KMS-11 (cell line): ENCODE measurements at regions not wholly inside any gene's neighbourhood (a gene's known extent, or its start where the extent isn't known, plus 50 kb on each side); places are given as distances from the start of the nearest gene placed in this dataset.

Experiments
- H2AFZ ChIP-seq: fragments of 200-600 bp; sonication (generic); 2 replicates; pipeline ENCODE4 v1.6.1; 2016; ENCODE audit warnings: antibody characterized with exemption, mixed run types, low read depth
- H3K27ac ChIP-seq: fragments of 200-600 bp; sonication (generic); 2 replicates; pipeline ENCODE4 v1.6.1; 2016; ENCODE audit warnings: mild to moderate bottlenecking, mixed run types
- H3K27me3 ChIP-seq: fragments of 200-600 bp; sonication (generic); 2 replicates; pipeline ENCODE4 v1.6.1; 2017; ENCODE audit warnings: mild to moderate bottlenecking, low read depth, mixed run types, moderate library complexity; ENCODE audit not compliant: insufficient read depth
- H3K36me3 ChIP-seq: fragments of 200-600 bp; sonication (generic); 2 replicates; pipeline ENCODE4 v1.6.1; 2017; ENCODE audit warnings: mild to moderate bottlenecking, mixed run types; ENCODE audit not compliant: insufficient read depth
- H3K4me1 ChIP-seq: fragments of 200-600 bp; sonication (generic); 2 replicates; pipeline ENCODE4 v1.6.1; 2016; ENCODE audit warnings: mild to moderate bottlenecking, low read depth, mixed run types; ENCODE audit not compliant: poor library complexity, severe bottlenecking
- H3K4me2 ChIP-seq: fragments of 200-600 bp; sonication (generic); 2 replicates; pipeline ENCODE4 v1.7.0; 2016; ENCODE audit warnings: mild to moderate bottlenecking, mixed run types
- H3K4me3 ChIP-seq: fragments of 200-600 bp; sonication (generic); IDR thresholded peaks from 2 replicates; pipeline ENCODE4 v1.6.1; 2017; ENCODE audit warnings: low read depth, low read length, mixed read lengths; ENCODE audit not compliant: insufficient read depth
- H3K79me2 ChIP-seq: fragments of 200-600 bp; sonication (generic); 2 replicates; pipeline ENCODE4 v1.6.1; 2016; ENCODE audit warnings: low read depth, mixed run types; ENCODE audit not compliant: insufficient read depth
- H3K9ac ChIP-seq: fragments of 200-600 bp; sonication (generic); 2 replicates; pipeline ENCODE4 v1.6.1; 2016; ENCODE audit warnings: mild to moderate bottlenecking, mixed run types
- H4K20me1 ChIP-seq: fragments of 200-600 bp; sonication (generic); 2 replicates; pipeline ENCODE4 v1.6.1; 2016; ENCODE audit warnings: mild to moderate bottlenecking, mixed run types; ENCODE audit not compliant: insufficient read depth
- TF ChIP-seq, protein P1 (sequence below): fragments of 200-600 bp; sonication (generic); conservative IDR thresholded peaks from 2 replicates; pipeline ENCODE4 v1.6.1; 2017; ENCODE audit warnings: low read depth, mild to moderate bottlenecking, antibody characterized with exemption, low read length, moderate library complexity, mixed read lengths

DNA sequence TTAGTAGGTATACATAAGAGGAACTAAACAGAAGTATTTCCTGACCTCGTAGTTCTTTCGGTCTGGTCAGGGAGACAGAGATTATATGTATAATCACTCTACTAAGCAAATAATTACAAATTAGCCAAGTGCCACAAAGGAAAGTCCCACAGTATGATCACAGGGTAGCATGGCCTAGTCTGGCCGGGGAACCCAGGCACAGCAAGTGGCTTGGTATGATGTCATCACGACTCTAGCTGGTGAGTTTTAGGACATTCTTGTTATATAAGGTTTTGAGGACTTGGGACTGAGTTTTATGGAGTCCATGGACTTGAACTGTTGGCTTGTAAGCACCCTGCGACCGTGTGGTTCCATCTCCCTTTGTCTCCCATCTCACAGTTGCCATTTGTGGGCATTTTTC is 316.5 kb upstream of the ZFHX3 start:
- Histone ChIP-seq H3K27me3 (no peaks in the 10 kb centered on the region), H2AFZ (no peak overlapping the region), H3K79me2 (no peaks in the 10 kb centered on the region), H4K20me1 (no peaks in the 10 kb centered on the region), H3K27ac (no peak overlapping the region), H3K9ac (no peak overlapping the region), H3K4me2 (no peak overlapping the region), H3K4me3 (no peak overlapping the region), H3K4me1 (no peaks in the 10 kb centered on the region), H3K36me3 (no peaks in the 10 kb centered on the region)
- TF ChIP-seq, protein P1, sequence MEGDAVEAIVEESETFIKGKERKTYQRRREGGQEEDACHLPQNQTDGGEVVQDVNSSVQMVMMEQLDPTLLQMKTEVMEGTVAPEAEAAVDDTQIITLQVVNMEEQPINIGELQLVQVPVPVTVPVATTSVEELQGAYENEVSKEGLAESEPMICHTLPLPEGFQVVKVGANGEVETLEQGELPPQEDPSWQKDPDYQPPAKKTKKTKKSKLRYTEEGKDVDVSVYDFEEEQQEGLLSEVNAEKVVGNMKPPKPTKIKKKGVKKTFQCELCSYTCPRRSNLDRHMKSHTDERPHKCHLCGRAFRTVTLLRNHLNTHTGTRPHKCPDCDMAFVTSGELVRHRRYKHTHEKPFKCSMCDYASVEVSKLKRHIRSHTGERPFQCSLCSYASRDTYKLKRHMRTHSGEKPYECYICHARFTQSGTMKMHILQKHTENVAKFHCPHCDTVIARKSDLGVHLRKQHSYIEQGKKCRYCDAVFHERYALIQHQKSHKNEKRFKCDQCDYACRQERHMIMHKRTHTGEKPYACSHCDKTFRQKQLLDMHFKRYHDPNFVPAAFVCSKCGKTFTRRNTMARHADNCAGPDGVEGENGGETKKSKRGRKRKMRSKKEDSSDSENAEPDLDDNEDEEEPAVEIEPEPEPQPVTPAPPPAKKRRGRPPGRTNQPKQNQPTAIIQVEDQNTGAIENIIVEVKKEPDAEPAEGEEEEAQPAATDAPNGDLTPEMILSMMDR, result no peak

DNA sequence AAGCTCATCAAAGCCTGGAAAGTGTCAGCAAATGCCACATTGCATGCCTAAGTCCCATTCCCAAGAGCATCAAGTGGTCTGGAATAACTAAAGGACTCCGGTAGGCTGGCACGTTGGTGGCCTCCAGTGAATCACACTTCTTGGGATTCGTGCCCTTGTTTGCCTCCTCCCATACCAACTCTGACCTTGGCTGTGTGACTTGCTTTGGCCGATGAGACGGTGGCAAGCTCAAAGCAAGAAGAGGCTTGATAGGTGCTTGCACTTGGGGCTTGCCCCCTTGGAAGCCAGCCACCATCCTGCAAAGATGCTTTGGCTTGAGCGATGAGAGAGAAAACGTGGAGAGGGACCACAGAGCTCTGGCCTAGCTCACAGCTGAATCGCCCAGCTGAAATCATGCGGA is 313.1 kb upstream of the ZFHX3 start:
- TF ChIP-seq, protein P1, result no peak
- H4K20me1 ChIP-seq, result no peaks in the 10 kb centered on the region
- H3K4me3 ChIP-seq, result no peak overlapping the region
- H3K27ac ChIP-seq, result no peak overlapping the region
- H3K4me2 ChIP-seq, result no peak overlapping the region
- H3K4me1 ChIP-seq, result no peaks in the 10 kb centered on the region
- H3K27me3 ChIP-seq, result no peaks in the 10 kb centered on the region
- H3K9ac ChIP-seq, result no peak overlapping the region
- H3K79me2 ChIP-seq, result no peaks in the 10 kb centered on the region
- no peaks in the 10 kb centered on the region for H3K36me3 ChIP-seq
- H2AFZ ChIP-seq, result no peak overlapping the region

DNA sequence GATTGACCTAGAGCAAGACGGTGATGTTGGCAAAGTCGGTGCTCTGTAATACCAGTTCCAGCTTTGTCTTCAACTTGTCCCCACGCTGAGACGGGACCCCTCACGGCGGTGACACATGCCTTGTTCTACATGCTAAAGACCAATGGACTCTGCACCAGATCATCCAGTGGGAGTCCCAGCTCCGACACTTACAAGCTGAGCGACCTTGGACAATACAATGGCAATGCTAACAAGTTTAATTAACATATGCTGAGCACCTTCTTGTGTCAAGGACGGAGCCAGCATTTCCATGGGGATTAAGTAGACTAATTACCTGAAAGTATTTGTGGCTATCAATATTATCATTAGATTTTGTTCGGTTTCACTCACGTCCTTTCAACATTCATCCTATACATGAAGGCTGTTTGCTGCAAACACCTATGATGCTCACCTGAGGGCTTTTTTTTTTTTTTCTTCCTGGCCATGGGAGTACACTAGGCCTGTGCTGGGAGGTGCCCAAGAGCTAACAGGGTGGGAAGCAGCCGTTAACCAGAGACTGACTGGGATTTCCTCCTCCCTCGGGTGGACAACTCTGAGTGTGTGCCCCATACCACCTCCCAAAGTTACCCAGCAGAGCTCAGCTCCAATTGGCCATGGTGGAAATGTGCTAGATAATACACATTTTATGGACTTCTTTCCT is 308.6 kb upstream of the ZFHX3 start:
- no peaks in the 10 kb centered on the region for H3K79me2 ChIP-seq
- no peaks in the 10 kb centered on the region for H3K36me3 ChIP-seq
- H3K4me1 ChIP-seq, result no peaks in the 10 kb centered on the region
- H3K4me3 ChIP-seq, result no peak overlapping the region
- TF ChIP-seq, protein P1, result no peak
- H3K27me3 ChIP-seq, result no peaks in the 10 kb centered on the region
- no peak overlapping the region for H2AFZ ChIP-seq
- H3K9ac ChIP-seq, result no peak overlapping the region
- no peak overlapping the region for H3K27ac ChIP-seq
- no peaks in the 10 kb centered on the region for H4K20me1 ChIP-seq
- no peak overlapping the region for H3K4me2 ChIP-seq

DNA sequence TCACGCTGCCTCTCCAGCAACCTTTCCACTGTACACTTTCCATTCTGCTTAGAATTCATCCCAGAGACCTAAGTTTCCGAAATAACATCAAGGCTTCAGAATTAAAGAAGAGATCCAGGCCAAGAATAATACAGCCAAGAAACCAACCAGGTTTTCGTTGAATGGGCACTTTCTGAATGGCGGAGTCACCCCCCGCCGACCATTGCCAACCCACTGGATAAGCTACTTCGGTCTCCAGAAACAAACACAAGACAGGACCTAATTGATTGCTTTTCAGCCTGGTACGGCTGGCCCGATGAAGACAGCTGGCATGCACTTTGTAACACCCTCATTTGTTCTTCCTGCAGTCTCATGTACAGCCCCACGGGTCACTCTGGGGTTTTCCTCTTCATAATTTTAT is 308.1 kb upstream of the ZFHX3 start:
- Histone ChIP-seq H3K4me2 (no peak overlapping the region), H3K27me3 (no peaks in the 10 kb centered on the region), H3K4me3 (no peak overlapping the region), H3K27ac (no peak overlapping the region), H3K4me1 (no peaks in the 10 kb centered on the region), H4K20me1 (no peaks in the 10 kb centered on the region), H3K79me2 (no peaks in the 10 kb centered on the region), H3K36me3 (no peaks in the 10 kb centered on the region), H2AFZ (no peak overlapping the region), H3K9ac (no peak overlapping the region)
- TF ChIP-seq, protein P1, result no peak
